ENCODE measurements at regions not wholly inside any gene's neighbourhood (a gene's known extent, or its start where the extent isn't known, plus 50 kb on each side); places are given as distances from the start of the nearest gene placed in this dataset.
"Not testable (repeated sequence)": the region's sequence is repeated elsewhere in the genome, so short reads cannot be mapped to it uniquely, and the experiment has no call there.

GRCh38 chr3:193037828-193038227, 120.2 kb upstream of the MB21D2 start:
- not testable (repeated sequence) for TF ChIP-seq CTCF (conservative IDR thresholded peaks at IDR 0.05; ENCODE audit: low read depth, low read length); EZH2 (IDR thresholded peaks at IDR 0.05; ENCODE audit: borderline replicate concordance, low read depth, low read length, poor library complexity, severe bottlenecking)

All from A673 (cell line).